ENCODE measurements at regions not wholly inside any gene's neighbourhood (a gene's known extent, or its start where the extent isn't known, plus 50 kb on each side); places are given as distances from the start of the nearest gene placed in this dataset.

- no peak for TF ChIP-seq CTCF (IDR thresholded peaks at IDR 0.05 in 2 of 3, conservative IDR thresholded peaks at IDR 0.05 in 1 of 3; ENCODE audit: borderline replicate concordance in 1 of 3, insufficient read depth in 1 of 3, low read depth in 2 of 3, low read length in 2 of 3)
- TF ChIP-seq POLR2A (IDR thresholded peaks at IDR 0.05; ENCODE audit: borderline replicate concordance, extremely low read depth, insufficient read depth, insufficient read length) = no peak
- TF ChIP-seq FOSL1 (IDR thresholded peaks at IDR 0.05; ENCODE audit: low read depth) = no peak
- TF ChIP-seq REST (IDR thresholded peaks at IDR 0.05; ENCODE audit: low read depth) = no peak
- no peak for TF ChIP-seq POLR2AphosphoS5 (IDR thresholded peaks at IDR 0.05; ENCODE audit: low read depth, low read length)
- no peak for TF ChIP-seq MAX (IDR thresholded peaks at IDR 0.05)
- TF ChIP-seq EZH2 (IDR thresholded peaks at IDR 0.05) = no peak
Observed at GRCh38 chr19:30314805-30315155, 57.4 kb upstream of the ZNF536 start.
